OCI-LY1 (cell line): ENCODE measurements at regions not wholly inside any gene's neighbourhood (a gene's known extent, or its start where the extent isn't known, plus 50 kb on each side); places are given as distances from the start of the nearest gene placed in this dataset.

Experiments used
- H2AFZ ChIP-seq: fragments of 200-600 bp; sonication (generic), shearing (Covaris generic); 2 replicates; pipeline ENCODE4 v1.6.0; 2014; ENCODE audit warnings: antibody characterized with exemption, mild to moderate bottlenecking, low read length
- H3F3A ChIP-seq: fragments of 200-600 bp; sonication (generic), shearing (Covaris generic); 2 replicates; pipeline ENCODE4 v1.6.0; 2014; ENCODE audit warnings: mild to moderate bottlenecking, antibody characterized with exemption, low read length, moderate library complexity; ENCODE audit not compliant: insufficient read depth
- H3K27ac ChIP-seq: fragments of 200-600 bp; sonication (generic); 2 replicates; pipeline ENCODE4 v1.5.1; 2014; ENCODE audit warnings: low read length, mixed run types, mild to moderate bottlenecking, low read depth; ENCODE audit not compliant: poor library complexity, severe bottlenecking
- H3K27me3 ChIP-seq: fragments of 200-600 bp; sonication (generic); 2 replicates; pipeline ENCODE4 v1.6.0; 2014; ENCODE audit warnings: antibody characterized with exemption, mild to moderate bottlenecking, low read length, moderate library complexity; ENCODE audit not compliant: insufficient read depth
- H3K36me3 ChIP-seq: fragments of 200-600 bp; sonication (generic); 2 replicates; pipeline ENCODE4 v1.6.1; 2014; ENCODE audit warnings: mild to moderate bottlenecking, antibody characterized with exemption, low read length, moderate library complexity, mixed read lengths; ENCODE audit not compliant: insufficient read depth
- H3K4me1 ChIP-seq: fragments of 200-600 bp; sonication (generic); 2 replicates; pipeline ENCODE4 v1.5.1; 2014; ENCODE audit warnings: mild to moderate bottlenecking, low read length, moderate library complexity; ENCODE audit not compliant: insufficient read depth, severe bottlenecking
- H3K4me2 ChIP-seq: fragments of 200-600 bp; sonication (generic), shearing (Covaris generic); 2 replicates; pipeline ENCODE4 v1.6.1; 2014; ENCODE audit warnings: low read length
- H3K4me3 ChIP-seq: fragments of 200-600 bp; sonication (generic); 2 replicates; pipeline ENCODE4 v1.5.1; 2014; ENCODE audit warnings: low read length, low read depth, mild to moderate bottlenecking, mixed read lengths; ENCODE audit not compliant: poor library complexity, severe bottlenecking
- H3K79me2 ChIP-seq: fragments of 200-600 bp; shearing (Covaris generic); 2 replicates; pipeline ENCODE4 v1.6.1; 2016; ENCODE audit warnings: mixed run types, low read length, mixed read lengths; ENCODE audit not compliant: insufficient read depth
- H3K9ac ChIP-seq: fragments of 200-600 bp; sonication (generic), shearing (Covaris generic); 2 replicates; pipeline ENCODE4 v1.6.1; 2014; ENCODE audit warnings: mild to moderate bottlenecking, low read length, mixed read lengths
- H3K9me2 ChIP-seq: fragments of 200-600 bp; sonication (generic), shearing (Covaris generic); 2 replicates; pipeline ENCODE4 v1.6.1; 2014; ENCODE audit warnings: low read depth, mild to moderate bottlenecking, low read length, mixed read lengths
- H3K9me3 ChIP-seq: fragments of 200-600 bp; shearing (Covaris generic); 2 replicates; pipeline ENCODE4 v1.6.1; 2014; ENCODE audit warnings: low read length, mixed read lengths
- H4K20me1 ChIP-seq: fragments of 200-600 bp; sonication (generic), shearing (Covaris generic); 2 replicates; pipeline ENCODE4 v1.6.0; 2016; ENCODE audit warnings: mild to moderate bottlenecking, low read length; ENCODE audit not compliant: insufficient read depth
- CTCF ChIP-seq: fragments of 200-600 bp; sonication (generic), shearing (Covaris generic); IDR thresholded peaks from 2 replicates; pipeline ENCODE4 v1.5.1; 2017; ENCODE audit warnings: mild to moderate bottlenecking, antibody characterized with exemption, low read length, moderate library complexity, mixed read lengths
- EZH2 ChIP-seq: fragments of 200-600 bp; sonication (generic), shearing (Covaris generic); IDR thresholded peaks from 2 replicates; pipeline ENCODE4 v1.8.0; 2017; ENCODE audit warnings: borderline replicate concordance, mixed run types, mild to moderate bottlenecking, antibody characterized with exemption, low read length, moderate library complexity, mixed read lengths

- Histone ChIP-seq H3K27ac (no peak overlapping the region), H3K9me3 (no peaks in the 10 kb centered on the region), H3K9ac (no peak overlapping the region), H3K4me3 (no peak overlapping the region), H3F3A (no peaks in the 10 kb centered on the region), H3K36me3 (no peaks in the 10 kb centered on the region), H3K9me2 (no peaks in the 10 kb centered on the region), H4K20me1 (no peaks in the 10 kb centered on the region), H3K79me2 (no peaks in the 10 kb centered on the region), H2AFZ (no peak overlapping the region), H3K27me3 (no peaks in the 10 kb centered on the region), H3K4me1 (no peaks in the 10 kb centered on the region), H3K4me2 (no peak overlapping the region)
- no peak for TF ChIP-seq EZH2
- TF ChIP-seq CTCF, result no peak
Observed at GRCh38 chr20:59385480-59385879, 85.1 kb downstream of the EDN3 start.

- Histone ChIP-seq H3K9me2 (no peaks in the 10 kb centered on the region), H3K79me2 (no peaks in the 10 kb centered on the region), H3K36me3 (no peaks in the 10 kb centered on the region), H3K4me3 (no peak overlapping the region), H3K4me1 (no peaks in the 10 kb centered on the region), H3K9me3 (no peaks in the 10 kb centered on the region), H3K27ac (no peak overlapping the region), H3K9ac (no peak overlapping the region), H3F3A (no peaks in the 10 kb centered on the region), H3K27me3 (no peaks in the 10 kb centered on the region), H2AFZ (no peak overlapping the region), H3K4me2 (no peak overlapping the region), H4K20me1 (no peaks in the 10 kb centered on the region)
- TF ChIP-seq EZH2 (no peak), CTCF (no peak)
Observed at GRCh38 chr20:59386809-59387208, 86.4 kb downstream of the EDN3 start.

GRCh38 chr20:59387891-59388290 lies 87.5 kb downstream of the EDN3 start:
- no peaks in the 10 kb centered on the region for H3K9me2 ChIP-seq
- H3K9ac ChIP-seq, result no peak overlapping the region
- no peaks in the 10 kb centered on the region for H3F3A ChIP-seq
- no peaks in the 10 kb centered on the region for H3K9me3 ChIP-seq
- H3K4me3 ChIP-seq, result no peak overlapping the region
- no peaks in the 10 kb centered on the region for H3K4me1 ChIP-seq
- no peak overlapping the region for H2AFZ ChIP-seq
- H3K27ac ChIP-seq, result no peak overlapping the region
- no peaks in the 10 kb centered on the region; the same call in 1 of the 2 replicates for H3K27me3 ChIP-seq
- no peaks in the 10 kb centered on the region for H4K20me1 ChIP-seq
- no peak for TF ChIP-seq CTCF
- no peak for TF ChIP-seq EZH2
- no peak overlapping the region for H3K4me2 ChIP-seq
- H3K36me3 ChIP-seq, result no peaks in the 10 kb centered on the region
- no peaks in the 10 kb centered on the region for H3K79me2 ChIP-seq
